GM13977 (cell line): ENCODE measurements at regions not wholly inside any gene's neighbourhood (a gene's known extent, or its start where the extent isn't known, plus 50 kb on each side); places are given as distances from the start of the nearest gene placed in this dataset.

ENCODE experiments used
- DNase-seq: peaks from one replicate; pipeline ENCODE4 v3.0.0; 2012; ENCODE audit warnings: low spot score
- in situ Hi-C: fragments of 300-500 bp; cut with MboI; formaldehyde crosslinking; loops from one replicate; pipeline ENCODE4 v1.12.0; 2022; ENCODE audit warnings: low sequenced_read_pairs, low pct_unique_long_range_greater_than_20kb, mixed read lengths, inconsistent platforms; ENCODE audit not compliant: unreplicated experiment
- TF ChIP-seq, protein P1 (sequence below): IDR thresholded peaks from 2 replicates; pipeline ENCODE4 v1.5.1; 2012; ENCODE audit warnings: mild to moderate bottlenecking, control low read depth; ENCODE audit not compliant: insufficient read depth; ENCODE audit errors: extremely low read depth, missing control alignments

DNA sequence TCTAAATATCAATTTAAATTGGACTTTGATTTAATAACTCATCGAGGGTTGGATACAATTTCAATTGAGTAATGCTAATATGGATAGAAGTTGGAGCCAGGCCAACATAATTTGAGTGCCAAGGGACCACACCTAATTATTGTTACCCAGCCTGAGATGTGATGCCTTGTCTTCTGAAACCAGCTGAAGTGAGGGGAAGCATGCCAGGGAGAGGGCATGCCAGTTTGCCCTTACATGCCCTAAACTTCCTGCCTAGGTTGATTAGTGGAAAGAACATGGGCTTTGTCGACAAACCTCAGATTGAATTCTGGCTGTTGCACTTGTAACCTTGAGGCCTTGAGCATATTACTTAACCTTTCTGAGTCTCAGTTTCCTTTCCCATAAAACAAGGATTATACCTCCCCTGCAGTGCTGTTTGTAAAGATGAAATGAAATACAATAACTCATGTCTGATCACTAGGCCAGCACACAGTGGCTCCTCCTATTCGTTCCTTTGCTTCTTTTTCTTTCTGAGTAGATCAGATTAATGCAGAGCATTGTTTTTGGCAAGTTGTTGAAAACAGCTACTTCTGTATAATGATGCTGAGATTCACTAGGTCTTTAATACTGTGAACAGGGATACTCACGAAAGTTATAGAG is 412.8 kb downstream of the TLE4 start:
- TF ChIP-seq, protein P1, sequence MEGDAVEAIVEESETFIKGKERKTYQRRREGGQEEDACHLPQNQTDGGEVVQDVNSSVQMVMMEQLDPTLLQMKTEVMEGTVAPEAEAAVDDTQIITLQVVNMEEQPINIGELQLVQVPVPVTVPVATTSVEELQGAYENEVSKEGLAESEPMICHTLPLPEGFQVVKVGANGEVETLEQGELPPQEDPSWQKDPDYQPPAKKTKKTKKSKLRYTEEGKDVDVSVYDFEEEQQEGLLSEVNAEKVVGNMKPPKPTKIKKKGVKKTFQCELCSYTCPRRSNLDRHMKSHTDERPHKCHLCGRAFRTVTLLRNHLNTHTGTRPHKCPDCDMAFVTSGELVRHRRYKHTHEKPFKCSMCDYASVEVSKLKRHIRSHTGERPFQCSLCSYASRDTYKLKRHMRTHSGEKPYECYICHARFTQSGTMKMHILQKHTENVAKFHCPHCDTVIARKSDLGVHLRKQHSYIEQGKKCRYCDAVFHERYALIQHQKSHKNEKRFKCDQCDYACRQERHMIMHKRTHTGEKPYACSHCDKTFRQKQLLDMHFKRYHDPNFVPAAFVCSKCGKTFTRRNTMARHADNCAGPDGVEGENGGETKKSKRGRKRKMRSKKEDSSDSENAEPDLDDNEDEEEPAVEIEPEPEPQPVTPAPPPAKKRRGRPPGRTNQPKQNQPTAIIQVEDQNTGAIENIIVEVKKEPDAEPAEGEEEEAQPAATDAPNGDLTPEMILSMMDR = no peak
- in situ Hi-C loops = no loop called here
- DNase-seq = no peak

DNA sequence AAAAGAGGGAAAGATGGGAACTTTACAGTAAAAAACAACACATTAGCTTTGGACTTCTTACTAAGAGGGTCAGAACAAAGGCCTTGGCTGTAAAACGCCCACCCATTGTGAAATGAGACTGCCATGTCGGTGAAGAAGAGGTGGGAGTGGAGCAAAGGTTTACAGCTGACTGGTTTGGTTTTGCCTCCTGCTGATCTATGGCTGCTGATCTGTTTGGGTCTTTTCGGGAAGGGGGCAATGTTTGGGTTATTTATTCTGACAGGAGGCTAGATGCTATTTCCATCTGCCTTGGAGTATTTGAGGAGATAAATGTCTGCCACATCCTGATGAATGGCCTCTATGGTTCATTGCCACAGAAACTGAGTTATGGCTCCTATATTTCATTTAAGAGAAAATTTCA is 408.7 kb downstream of the TLE4 start:
- no peak for DNase-seq
- in situ Hi-C loops = no loop called here
- TF ChIP-seq, protein P1 = no peak

DNA sequence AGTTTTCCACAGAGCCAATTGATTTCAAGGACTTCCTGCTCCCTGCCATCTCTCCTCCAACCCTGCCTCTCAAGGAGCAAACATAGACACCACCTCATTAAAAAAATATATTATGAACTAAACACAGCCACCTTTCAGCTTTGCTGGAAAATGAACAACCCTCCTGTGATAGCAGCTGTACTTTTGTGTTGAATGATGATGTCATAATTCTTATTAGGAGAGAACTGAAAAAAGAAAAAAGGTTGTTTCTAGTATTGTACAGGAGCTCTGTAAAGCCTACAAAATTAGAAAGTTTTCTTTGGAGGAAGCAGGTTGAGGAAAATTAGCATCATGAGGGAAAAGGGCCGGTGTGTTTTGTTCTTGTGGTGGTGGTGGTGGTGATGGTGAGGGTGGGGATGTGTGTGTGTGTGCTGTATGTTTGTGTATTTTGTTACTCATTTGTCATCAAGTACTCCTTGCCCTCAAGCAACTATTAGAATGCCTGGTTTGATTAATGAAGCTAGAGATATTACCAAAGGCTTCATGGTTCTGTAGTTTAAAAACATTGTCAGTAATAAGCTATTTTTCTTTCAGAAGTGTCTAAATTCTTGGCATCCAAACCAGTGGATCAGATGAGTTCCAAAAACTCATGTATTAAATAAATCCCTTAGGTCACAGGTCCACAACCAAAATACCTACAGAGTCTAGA is 405.9 kb downstream of the TLE4 start:
- in situ Hi-C loops = no loop called here
- no peak for DNase-seq
- TF ChIP-seq, protein P1 = no peak

DNA sequence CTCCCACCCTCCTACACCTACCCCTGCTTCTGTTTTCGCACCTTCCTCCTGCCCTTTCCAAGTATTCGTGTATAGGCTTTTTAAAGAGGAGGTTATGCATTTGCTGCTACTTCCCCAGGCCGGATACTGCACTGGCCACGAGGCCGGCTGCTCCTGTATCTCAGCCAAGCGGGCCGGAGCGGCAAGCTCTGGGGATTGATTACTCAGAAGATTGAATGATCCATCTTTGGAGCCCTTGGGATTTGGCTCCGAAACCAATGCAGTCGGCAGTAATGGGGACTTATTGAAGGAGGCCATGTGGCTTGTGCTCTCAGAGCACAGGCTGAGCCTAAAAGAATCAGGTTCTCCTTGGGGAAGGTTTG is 405.3 kb downstream of the TLE4 start:
- TF ChIP-seq, protein P1 = no peak
- no peak for DNase-seq

DNA sequence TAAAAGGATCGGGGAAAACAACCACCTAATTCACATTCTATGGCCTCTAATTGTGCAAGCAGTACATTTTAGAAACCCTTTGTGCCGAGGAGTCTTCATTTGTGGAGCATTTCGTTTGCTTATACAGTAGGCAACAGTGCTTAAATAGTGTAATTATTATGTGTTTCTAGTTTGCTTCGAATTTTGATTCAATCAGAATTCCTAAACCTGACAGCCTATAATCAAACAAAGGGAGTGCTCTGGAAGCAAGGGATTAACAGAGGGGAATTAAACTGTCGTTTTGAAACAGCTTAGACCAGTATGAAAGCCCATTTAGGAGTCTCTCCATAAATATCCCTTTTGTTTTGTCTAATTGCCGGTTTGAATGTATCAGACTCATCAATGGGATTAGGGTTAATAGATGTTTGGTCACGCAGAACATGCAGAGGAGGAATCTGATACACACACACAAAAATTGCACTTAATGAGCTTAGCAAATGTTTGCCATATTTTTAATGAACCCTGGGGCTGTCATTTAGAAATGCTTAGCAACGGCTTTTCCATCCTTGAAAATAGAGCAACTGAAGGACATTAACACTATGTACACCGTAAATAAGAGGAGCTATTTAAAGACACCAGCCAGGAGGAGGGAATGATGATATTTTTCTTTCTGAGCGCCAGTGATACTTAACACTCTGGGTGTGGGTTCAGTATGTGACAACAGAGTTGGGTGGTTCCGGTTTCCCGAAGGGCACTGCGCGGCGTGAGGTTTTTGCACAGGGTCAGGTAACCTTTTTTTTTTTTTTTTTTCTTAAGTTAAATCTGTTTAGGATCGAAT is 404.7 kb downstream of the TLE4 start:
- in situ Hi-C loops = no loop called here
- TF ChIP-seq, protein P1 = no peak
- DNase-seq = no peak

More for the DNA sequence above, 405.3 kb downstream of the TLE4 start:
- in situ Hi-C loops = no loop called here

DNA sequence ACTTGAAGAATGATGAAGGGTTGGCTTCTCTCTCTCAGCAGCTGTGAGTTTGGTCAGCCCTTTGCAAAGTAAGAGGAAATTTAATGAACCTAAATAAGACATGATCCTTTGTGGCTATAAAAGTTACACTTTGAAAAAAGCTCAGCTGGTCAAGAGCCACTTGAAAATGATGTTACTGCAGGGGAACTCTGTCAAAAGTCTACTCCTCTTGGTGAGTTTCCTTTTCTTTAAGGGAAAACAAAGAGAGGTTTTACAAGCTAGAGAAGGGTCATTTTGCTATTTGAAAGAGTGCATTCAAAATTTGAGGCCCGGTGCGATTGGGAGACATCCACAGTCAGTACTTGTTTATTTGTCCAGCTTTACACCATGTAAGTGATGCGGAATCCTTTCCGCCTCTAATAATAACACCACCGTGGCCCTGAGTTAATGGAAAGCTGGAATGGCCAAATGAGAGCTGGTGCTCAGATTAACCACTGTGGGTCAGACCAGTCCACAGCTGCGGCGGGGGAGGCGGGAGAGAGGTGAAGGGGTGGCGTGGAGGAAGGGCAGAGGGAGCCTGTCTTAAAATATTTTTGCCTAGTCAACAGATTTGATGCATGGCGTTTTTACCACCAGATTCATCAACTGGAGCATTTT is 404.0 kb downstream of the TLE4 start:
- in situ Hi-C loops = no loop called here
- TF ChIP-seq, protein P1 = no peak
- DNase-seq = no peak
